HL-60 (cell line): ENCODE measurements at regions not wholly inside any gene's neighbourhood (a gene's known extent, or its start where the extent isn't known, plus 50 kb on each side); places are given as distances from the start of the nearest gene placed in this dataset.

Experiments used
- CTCF ChIP-seq: IDR thresholded peaks from one replicate; pipeline ENCODE4 v1.5.1; 2011; ENCODE audit warnings: low read length, control low read depth, inconsistent platforms; ENCODE audit not compliant: insufficient read depth
- GABPA ChIP-seq: IDR thresholded peaks from 2 replicates; pipeline ENCODE4 v1.6.1; 2012; ENCODE audit warnings: low read depth
- POLR2AphosphoS5 ChIP-seq: IDR thresholded peaks from 2 replicates; pipeline ENCODE4 v1.6.1; 2012; ENCODE audit warnings: low read depth

DNA sequence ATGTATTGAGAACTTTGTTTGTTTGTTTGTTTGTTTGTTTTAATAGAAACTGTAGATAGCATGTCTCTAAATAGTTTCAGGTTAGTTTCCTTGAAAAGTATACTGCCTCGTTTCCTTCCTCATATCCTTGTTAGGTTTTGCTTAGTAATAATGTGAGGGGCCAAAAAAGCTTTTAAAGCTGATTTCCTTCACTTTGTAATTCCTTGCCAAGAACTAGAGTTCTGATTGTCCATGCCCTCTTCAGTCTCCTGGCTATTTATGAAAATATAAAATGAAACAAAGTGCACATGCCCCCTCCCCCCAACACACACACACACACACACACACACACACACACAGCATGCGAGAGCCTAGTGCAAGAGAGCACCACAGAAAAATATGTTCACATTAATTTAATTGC lies 115.8 kb downstream of the FZD1 start:
- TF ChIP-seq CTCF, result no peak
- TF ChIP-seq POLR2AphosphoS5, result no peak
- no peak for TF ChIP-seq GABPA
